HG03442 (cell line): ENCODE measurements at regions not wholly inside any gene's neighbourhood (a gene's known extent, or its start where the extent isn't known, plus 50 kb on each side); places are given as distances from the start of the nearest gene placed in this dataset.

Experiments
- ATAC-seq: cut with Tn5 transposase; IDR thresholded peaks from one replicate; pipeline ENCODE4 v1.9.1; 2021; ENCODE audit warnings: mild to moderate bottlenecking, moderate library complexity; ENCODE audit not compliant: unreplicated experiment

DNA sequence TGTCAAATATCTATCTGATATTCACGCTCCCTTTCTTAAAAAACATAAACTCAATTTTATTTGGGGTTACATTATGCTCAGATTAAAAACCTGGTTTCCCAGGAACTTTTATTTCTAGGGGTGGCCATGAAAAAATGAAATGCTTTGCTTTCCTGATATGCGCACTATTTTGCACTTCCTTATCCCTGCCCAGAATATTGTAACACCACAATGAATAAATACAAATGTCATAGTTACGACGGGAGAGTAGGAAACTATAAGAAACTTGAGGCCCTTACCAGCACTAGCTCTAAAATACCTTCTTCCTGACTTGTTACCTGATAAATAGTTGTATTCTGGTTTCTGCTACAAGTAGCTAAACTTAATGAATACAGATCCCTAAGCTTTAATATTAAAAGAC, 475.6 kb upstream of the CWC22 start:
- no peak for ATAC-seq

GRCh38 chr2:180481998-180482397, 474.9 kb upstream of the CWC22 start:
- ATAC-seq = no peak

GRCh38 chr2:180478883-180479282, 471.8 kb upstream of the CWC22 start:
- no peak for ATAC-seq

DNA sequence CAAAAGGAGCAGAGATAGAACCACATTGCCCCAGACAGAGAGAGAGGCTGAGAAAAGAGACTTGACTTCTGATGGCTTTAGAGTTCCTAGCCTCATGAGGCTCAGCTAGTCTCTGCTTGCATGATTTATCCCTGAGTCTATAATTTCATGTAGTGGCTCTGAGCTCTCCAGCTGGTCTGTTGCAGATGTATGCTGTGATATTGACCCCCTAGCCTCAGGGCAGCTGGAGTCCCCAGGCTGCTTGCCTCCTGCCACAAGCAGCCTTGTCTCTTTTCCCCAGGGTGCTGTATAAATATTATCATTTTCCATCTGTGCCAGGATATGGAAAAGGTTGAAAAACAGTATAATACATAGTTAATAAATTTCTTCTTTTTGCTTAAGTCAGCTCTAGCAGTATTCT, 467.6 kb upstream of the CWC22 start:
- no peak for ATAC-seq

- ATAC-seq = no peak
Observed at GRCh38 chr2:180473456-180473855, 466.4 kb upstream of the CWC22 start.

- no peak for ATAC-seq
Observed at GRCh38 chr2:180472133-180472532, 465.0 kb upstream of the CWC22 start.

- no peak for ATAC-seq
Observed at GRCh38 chr2:180463608-180464007, 456.5 kb upstream of the CWC22 start.

DNA sequence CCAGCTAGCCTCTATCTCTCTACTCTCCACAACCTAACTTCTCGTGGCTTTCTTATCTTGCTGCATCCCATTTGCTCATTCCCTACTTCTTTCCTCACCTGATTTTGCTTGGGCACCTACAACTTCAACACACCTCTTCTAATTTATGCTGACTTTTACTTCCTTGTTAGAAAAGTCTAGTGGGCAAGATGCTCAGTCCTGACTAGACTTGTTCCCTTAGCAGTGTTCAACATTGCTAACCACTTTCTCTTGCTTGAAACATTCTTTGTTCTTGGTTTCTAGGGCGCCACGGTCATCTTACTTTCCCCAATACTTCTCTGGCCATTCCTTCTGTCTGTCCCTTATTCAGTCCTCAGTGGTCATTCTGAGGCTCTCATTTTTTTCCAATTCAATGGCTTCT, 454.7 kb upstream of the CWC22 start:
- no peak for ATAC-seq

GRCh38 chr2:180456801-180457200, 449.7 kb upstream of the CWC22 start:
- no peak for ATAC-seq

DNA sequence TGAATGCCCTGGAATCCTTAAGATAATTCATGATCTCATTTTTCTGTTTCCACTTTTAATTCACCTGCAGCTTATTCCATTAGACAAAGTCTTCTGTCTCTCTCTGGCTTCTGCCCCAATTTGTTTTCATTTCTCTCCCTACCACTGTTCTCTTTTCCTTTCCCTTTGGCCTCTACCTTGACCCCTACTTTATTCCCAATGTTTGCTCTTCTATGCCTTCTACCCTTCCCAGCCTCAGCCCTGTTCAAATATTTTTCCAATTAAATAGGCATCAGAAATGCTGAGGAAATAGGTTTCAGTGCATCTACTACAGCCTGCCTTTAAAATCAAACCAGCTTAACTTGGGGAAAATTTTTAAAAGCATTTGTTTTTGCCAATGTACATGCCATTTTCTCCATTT, 443.7 kb upstream of the CWC22 start:
- ATAC-seq = no peak

DNA sequence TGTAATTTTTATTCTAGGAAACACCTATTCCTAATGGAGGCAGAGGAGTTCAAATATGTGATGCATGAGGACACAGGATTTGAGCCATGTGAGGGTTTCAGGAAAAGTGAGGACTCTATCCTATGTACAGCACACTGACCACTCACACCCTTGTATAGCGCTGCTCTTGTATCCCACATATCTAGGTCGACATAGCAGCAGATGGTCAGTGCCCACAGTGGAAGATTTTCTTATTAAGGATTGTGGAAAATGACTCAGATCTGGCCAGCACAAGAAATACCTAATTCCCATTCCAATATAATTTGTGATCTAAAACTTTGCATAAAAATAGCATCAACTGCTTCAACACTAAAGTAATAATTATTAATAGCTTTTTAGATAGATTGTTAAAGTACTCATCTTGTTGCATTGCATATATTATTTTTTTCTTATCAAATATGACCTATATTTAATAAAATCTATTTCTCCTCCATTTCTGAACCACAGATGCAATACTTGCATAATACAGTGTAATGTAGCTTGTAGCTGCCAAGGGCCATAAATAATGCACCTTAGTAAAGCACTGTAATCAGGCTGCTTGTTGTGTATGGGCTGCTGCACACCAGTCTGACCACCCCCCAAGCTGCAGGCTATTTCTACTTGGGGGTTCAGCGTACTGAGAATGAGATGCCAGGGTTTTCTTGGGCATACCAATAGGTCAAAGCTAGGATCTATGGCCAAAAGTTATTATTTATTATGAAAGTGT, 442.2 kb upstream of the CWC22 start:
- no peak for ATAC-seq

DNA sequence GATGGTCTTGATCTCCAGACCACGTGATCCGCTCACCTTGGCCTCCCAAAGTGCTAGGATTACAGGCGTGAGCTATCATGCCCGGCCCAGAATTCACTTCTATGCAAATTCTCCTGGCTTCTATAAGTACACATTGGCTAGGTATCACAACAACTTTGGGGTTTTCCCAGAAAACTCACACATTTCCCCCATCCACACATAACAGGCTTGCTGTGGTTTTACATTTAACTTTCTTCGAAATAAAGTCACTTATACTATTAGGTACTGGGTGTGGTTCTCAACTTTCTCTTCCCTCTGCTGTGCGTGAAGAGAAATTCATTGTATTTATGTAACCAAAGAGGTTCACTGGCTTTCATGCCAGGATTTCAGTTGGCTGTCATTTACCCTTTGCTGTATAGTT, 439.4 kb upstream of the CWC22 start:
- ATAC-seq = no peak

GRCh38 chr2:180443888-180444287, 436.8 kb upstream of the CWC22 start:
- ATAC-seq = no peak

GRCh38 chr2:180442860-180443644, 436.0 kb upstream of the CWC22 start:
- no peak for ATAC-seq

GRCh38 chr2:180419212-180419611, 412.1 kb upstream of the CWC22 start:
- ATAC-seq = no peak

GRCh38 chr2:180416627-180417026, 409.5 kb upstream of the CWC22 start:
- no peak for ATAC-seq

DNA sequence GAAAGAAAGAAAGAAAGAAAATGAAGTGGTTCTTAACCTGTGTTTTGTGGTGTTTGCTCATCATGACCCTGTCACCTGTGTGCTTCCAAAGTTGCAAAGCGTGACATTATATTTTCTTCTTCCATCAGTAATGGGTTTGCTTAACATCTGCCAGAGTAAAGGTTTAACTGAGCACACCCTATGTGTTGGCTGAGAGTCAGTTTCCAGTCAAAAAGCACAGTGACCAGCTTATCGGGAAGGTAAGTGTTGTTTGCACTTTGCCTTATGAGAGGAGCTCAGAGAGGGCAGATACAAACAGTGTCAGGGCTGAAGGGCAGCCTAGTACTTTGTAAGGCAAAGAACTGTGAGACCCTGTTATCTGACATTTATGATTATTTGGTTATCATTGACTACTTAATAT, 406.2 kb upstream of the CWC22 start:
- ATAC-seq = no peak

- ATAC-seq = no peak
Observed at GRCh38 chr2:180412219-180412618, 405.1 kb upstream of the CWC22 start.

DNA sequence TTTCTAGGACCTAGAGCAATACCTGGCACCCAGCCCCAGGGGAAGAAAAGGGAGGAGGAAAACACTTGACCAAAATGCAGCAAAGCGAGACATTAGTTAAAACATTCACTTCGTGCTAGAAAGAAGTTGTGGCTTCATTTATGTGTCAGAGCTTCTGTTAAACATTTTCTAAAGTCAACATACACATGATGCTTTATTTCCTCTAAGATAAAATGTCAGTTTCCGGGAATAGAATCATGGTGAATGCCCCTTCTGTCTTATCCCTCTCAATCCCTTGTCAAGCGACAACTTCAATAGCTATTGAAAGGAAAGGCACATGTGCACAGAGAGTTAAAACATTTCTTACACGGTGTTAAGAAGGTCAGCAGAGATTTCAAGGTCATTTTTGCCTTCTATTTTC, 404.6 kb upstream of the CWC22 start:
- no peak for ATAC-seq

DNA sequence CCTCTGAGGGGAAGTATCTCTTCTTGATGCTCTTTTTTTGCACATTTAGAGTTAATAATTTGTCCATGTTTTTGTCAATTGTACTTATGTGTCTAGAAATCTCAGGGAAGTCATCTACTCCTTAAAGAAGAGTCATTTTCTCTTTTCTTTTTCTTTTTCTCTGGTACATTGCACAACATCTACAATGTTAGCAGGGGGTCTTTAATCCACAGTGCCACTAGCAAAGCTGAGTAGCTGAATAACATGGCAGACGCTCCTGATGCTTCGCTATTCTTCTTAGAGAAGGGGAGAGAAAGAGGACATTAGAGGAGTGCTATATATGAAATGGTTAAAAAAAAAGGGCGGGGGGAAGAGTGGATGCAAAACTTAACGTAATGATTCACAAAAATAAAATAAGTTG, 399.6 kb upstream of the CWC22 start:
- no peak for ATAC-seq

GRCh38 chr2:180405520-180405919, 398.4 kb upstream of the CWC22 start:
- peak; percentile 40 for ATAC-seq

- no peak for ATAC-seq
Observed at GRCh38 chr2:180394305-180394704, 387.2 kb upstream of the CWC22 start.
